ENCODE measurements at regions not wholly inside any gene's neighbourhood (a gene's known extent, or its start where the extent isn't known, plus 50 kb on each side); places are given as distances from the start of the nearest gene placed in this dataset.

DNA sequence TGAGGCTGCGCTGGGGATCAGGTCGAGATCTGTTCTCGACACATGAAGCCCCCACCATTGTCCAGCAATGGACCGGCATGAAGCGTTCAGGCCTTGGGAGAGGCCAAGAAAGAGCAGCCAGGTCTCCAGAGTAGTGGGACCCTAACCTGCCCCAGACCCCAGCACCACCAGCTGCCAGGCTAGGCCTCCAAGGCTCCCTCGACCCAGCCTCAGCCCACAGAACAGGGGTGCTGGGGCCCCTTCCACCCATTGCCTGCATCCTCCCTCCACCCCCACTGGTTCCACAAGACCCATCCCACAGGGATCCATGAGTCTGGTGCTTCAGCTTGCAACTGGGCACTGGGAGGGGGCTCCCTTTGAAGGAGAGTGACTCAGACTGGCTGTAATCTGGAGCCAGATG is 120.3 kb downstream of the TUBA3C start:
- Histone ChIP-seq H3K9ac (ENCODE audit: low read length) (no peak overlapping the region), H3K27ac (ENCODE audit: low read depth, low read length) (no peak overlapping the region), H3K36me3 (ENCODE audit: insufficient read depth, low read length) (no peaks in the 10 kb centered on the region), H3K27me3 (ENCODE audit: control insufficient read depth in 1 of 2, insufficient read depth in 2 of 2, low read length in 2 of 2) (no peaks in the 10 kb centered on the region), H3K4me3 (ENCODE audit: low read depth in 1 of 2, low read length in 2 of 2) (no peak overlapping the region), H3K4me1 (ENCODE audit: insufficient read depth, low read length) (no peaks in the 10 kb centered on the region), H3K9me3 (ENCODE audit: low read length) (no peaks in the 10 kb centered on the region)

DNA sequence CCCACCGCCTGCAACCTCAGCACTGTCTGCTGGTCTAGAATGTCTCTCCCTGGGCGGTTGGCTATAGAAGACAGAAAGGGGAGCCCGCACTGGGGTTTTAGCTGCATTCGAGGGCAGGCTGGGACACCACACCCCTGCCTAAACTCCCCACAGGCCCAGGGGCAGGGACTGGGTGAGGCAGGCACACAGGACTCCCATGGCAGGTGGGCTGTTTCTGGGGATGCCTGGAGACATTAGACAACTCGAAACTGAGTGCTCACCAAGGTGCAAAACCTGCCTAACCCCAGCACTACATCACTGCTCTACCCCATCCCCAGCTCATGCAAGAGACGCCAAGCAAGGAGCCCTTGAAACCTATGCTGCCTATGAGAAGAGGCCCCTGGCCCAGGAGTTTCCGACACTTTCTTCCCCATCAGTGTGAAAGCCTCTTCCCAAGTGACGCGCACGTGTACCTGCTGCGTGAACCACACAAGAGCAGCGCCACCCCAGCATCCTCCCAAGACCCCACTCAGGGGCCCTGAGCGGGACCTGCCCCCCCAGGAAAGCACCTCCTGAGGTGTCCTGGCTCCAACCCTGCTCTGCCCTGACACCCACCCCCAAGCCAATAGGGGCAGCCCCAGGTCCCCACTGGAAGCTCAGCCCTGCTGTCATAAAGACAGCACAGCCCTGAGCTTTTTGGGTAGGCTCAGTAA is 121.2 kb downstream of the TUBA3C start:
- H3K9me3 ChIP-seq (ENCODE audit: low read length), result no peaks in the 10 kb centered on the region
- no peaks in the 10 kb centered on the region for H3K4me1 ChIP-seq (ENCODE audit: insufficient read depth, low read length)
- no peak overlapping the region for H3K4me3 ChIP-seq (ENCODE audit: low read depth in 1 of 2, low read length in 2 of 2)
- H3K36me3 ChIP-seq (ENCODE audit: insufficient read depth, low read length), result no peaks in the 10 kb centered on the region
- no peaks in the 10 kb centered on the region for H3K27me3 ChIP-seq (ENCODE audit: control insufficient read depth in 1 of 2, insufficient read depth in 2 of 2, low read length in 2 of 2)
- H3K27ac ChIP-seq (ENCODE audit: low read depth, low read length), result no peak overlapping the region
- no peak overlapping the region for H3K9ac ChIP-seq (ENCODE audit: low read length)

DNA sequence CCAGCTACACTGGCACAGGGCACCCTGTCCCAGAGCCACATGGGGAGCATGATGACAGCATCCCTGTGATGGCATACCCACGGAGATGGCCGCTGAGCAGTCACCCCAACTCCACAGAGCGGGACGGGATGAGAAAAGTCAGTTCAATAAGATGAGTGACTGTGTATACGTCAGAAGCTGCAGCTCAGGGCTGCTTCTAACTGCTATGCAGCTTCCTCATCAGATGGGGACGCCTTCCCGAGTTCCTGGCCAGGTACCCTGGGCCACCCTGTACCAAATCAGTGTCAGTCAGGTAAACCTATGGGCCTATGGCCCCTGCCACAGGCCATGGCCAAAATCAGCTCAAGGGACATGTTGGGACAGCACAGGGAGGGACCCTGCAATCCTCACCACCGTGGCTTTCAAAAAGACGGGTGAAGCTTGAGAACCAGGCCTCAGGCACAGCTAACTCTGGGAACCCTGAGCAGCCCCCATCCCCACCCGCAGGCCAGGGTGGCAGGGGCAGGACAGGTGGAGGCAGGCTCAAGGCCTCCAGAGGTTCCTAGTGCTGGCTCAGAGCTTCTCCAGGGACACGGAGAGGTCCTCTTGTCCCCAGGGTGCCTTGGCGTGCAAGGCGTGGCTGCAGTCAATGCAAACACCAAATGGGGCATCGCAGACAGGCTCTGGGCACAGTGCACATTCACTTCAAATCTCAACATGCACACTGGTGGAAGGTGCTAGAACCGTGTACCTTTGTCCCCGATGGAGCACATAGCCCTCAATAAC is 122.4 kb downstream of the TUBA3C start:
- Histone ChIP-seq H3K4me1 (ENCODE audit: insufficient read depth, low read length) (no peaks in the 10 kb centered on the region), H3K9me3 (ENCODE audit: low read length) (no peaks in the 10 kb centered on the region), H3K27me3 (ENCODE audit: control insufficient read depth in 1 of 2, insufficient read depth in 2 of 2, low read length in 2 of 2) (no peaks in the 10 kb centered on the region), H3K4me3 (ENCODE audit: low read depth in 1 of 2, low read length in 2 of 2) (no peak overlapping the region), H3K9ac (ENCODE audit: low read length) (no peak overlapping the region), H3K36me3 (ENCODE audit: insufficient read depth, low read length) (no peaks in the 10 kb centered on the region), H3K27ac (ENCODE audit: low read depth, low read length) (no peak overlapping the region)

DNA sequence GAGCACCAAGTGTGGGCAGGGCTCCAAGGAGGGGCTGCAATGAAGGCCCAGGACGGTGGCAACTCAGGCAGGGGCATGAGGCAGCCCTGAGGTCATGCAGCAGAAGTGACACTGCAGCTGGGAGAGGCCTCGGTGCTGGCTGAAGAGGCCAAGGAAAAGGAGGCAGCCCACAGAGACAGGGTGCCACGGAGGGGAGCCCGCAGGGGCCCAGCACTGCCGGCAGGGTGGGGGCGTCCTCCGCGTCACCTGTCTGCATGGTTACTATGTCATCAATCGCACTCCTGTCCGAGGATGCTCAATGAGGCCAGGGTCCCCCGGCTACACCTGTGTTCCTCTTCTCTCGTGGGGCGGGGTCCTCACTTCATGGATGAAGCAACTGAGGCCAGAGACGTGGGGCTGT is 123.1 kb downstream of the TUBA3C start:
- H3K9ac ChIP-seq (ENCODE audit: low read length), result no peak overlapping the region
- H3K27ac ChIP-seq (ENCODE audit: low read depth, low read length), result no peak overlapping the region
- no peaks in the 10 kb centered on the region for H3K4me1 ChIP-seq (ENCODE audit: insufficient read depth, low read length)
- no peaks in the 10 kb centered on the region for H3K36me3 ChIP-seq (ENCODE audit: insufficient read depth, low read length)
- H3K27me3 ChIP-seq (ENCODE audit: control insufficient read depth in 1 of 2, insufficient read depth in 2 of 2, low read length in 2 of 2), result no peaks in the 10 kb centered on the region
- H3K9me3 ChIP-seq (ENCODE audit: low read length), result no peaks in the 10 kb centered on the region
- no peak overlapping the region for H3K4me3 ChIP-seq (ENCODE audit: low read depth in 1 of 2, low read length in 2 of 2)

DNA sequence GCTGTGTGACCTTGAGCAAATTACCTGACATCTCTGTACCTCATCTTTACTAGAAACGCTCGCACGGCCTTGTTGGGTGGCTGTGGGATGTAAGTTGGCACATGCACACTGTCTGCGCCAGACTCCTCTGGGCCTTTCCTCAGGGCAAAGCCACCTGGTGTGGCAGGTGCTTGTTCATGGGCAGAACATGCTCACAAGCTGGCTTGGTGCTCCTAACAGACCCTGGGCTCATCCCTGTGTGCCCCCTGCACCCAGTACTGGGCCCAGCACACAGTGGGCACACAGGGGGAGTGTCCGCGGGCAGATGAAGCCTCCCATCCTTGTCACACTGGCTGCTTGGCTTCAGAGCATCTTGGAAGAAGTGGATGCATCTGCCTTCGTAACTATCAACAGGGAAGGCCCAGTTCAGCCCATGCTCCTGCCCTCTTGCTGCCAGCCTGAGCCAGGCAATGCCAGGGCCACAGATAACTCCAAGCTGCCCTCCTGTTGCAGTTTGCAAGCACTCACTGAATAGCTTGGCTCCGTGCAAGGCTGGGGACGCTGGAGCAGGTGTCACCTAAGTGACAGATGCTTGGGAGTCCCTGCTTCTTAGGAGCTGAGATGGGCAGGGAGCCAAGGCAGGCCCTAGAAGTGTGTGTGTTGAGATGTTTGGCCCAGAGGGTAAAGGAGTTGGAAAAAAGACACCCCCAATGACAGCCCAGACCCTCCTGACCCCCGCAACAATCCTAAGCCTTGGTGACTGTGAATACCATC is 123.9 kb downstream of the TUBA3C start:
- H3K27ac ChIP-seq (ENCODE audit: low read depth, low read length), result no peak overlapping the region
- H3K36me3 ChIP-seq (ENCODE audit: insufficient read depth, low read length), result no peaks in the 10 kb centered on the region
- H3K4me3 ChIP-seq (ENCODE audit: low read depth in 1 of 2, low read length in 2 of 2), result no peak overlapping the region
- H3K27me3 ChIP-seq (ENCODE audit: control insufficient read depth in 1 of 2, insufficient read depth in 2 of 2, low read length in 2 of 2), result no peaks in the 10 kb centered on the region
- no peak overlapping the region for H3K9ac ChIP-seq (ENCODE audit: low read length)
- no peaks in the 10 kb centered on the region for H3K9me3 ChIP-seq (ENCODE audit: low read length)
- no peaks in the 10 kb centered on the region for H3K4me1 ChIP-seq (ENCODE audit: insufficient read depth, low read length)

DNA sequence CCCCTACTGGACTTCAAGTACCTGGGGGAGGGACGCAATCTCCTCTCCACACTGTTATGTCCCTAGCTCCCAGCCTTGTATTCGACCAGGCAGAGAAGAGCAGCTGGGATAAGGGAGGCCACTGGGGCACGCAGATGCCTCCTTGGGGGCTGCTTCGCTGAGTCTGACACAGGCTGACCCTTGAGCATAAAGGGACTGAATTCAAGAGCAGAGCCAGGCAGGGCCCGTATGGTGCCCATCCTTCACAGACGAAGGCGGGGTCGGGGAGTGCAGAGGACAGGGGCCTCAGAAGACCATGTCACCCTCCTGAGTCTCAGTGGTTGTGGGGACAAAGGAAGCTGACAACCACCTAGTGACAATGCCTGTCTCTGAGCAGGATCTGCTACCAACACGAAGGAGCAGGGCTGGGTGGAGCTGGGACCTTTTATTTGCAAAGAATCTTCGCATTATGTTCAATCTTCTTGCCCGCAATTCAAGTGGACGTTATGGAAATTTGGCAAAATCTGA is 124.6 kb downstream of the TUBA3C start:
- Histone ChIP-seq H3K4me1 (ENCODE audit: insufficient read depth, low read length) (no peaks in the 10 kb centered on the region), H3K36me3 (ENCODE audit: insufficient read depth, low read length) (no peaks in the 10 kb centered on the region), H3K27ac (ENCODE audit: low read depth, low read length) (no peak overlapping the region), H3K9ac (ENCODE audit: low read length) (no peak overlapping the region), H3K27me3 (ENCODE audit: control insufficient read depth in 1 of 2, insufficient read depth in 2 of 2, low read length in 2 of 2) (no peaks in the 10 kb centered on the region), H3K4me3 (ENCODE audit: low read depth in 1 of 2, low read length in 2 of 2) (no peak overlapping the region), H3K9me3 (ENCODE audit: low read length) (no peaks in the 10 kb centered on the region)

DNA sequence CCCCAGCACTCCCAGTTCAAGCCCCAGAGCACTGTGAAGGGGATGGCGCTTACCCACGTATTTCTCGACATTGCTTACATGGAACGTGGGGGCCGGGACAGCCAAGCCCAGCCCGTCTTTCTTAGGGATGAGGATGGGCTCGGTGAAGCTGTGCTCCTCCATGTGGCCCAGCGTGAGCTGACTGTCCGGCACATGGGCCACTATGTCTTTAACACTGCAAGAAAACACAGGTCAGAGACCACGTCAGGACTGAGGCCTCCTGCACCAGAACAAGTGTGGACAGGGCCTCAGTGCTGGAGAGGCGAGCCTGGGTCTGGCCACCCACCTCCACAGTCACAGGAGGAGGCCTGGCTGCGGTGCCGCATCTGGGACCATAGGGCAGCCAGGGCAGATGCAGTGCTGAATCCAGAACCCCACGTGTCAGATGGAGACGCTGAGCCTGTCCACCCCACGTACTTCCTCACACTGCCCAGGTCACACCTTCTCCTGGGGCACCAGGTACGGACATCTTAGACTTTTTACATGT is 125.2 kb downstream of the TUBA3C start:
- H3K27ac ChIP-seq (ENCODE audit: low read depth, low read length), result no peak overlapping the region
- no peak overlapping the region for H3K9ac ChIP-seq (ENCODE audit: low read length)
- H3K27me3 ChIP-seq (ENCODE audit: control insufficient read depth in 1 of 2, insufficient read depth in 2 of 2, low read length in 2 of 2), result no peaks in the 10 kb centered on the region
- H3K4me3 ChIP-seq (ENCODE audit: low read depth in 1 of 2, low read length in 2 of 2), result no peak overlapping the region
- no peaks in the 10 kb centered on the region for H3K36me3 ChIP-seq (ENCODE audit: insufficient read depth, low read length)
- H3K9me3 ChIP-seq (ENCODE audit: low read length), result no peaks in the 10 kb centered on the region
- no peaks in the 10 kb centered on the region for H3K4me1 ChIP-seq (ENCODE audit: insufficient read depth, low read length)

DNA sequence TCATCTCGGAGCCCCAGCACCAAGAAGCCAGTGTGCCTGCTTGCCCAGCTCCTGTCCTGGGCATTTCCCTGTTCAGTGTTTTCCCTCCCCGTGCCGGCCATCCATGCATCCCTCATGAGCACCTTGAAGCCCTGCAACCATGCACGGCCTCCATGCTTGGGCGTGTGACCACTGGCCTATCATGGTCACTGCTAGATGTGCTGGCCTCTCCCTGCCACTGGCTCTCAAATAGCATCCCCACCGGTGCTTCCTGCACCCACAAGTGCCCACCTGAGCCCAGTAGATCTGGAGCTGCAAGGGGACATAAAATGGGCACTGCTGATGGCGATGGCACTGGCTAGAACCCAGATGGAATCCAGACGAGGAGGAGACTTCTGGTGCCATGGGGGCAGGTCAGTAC is 126.0 kb downstream of the TUBA3C start:
- no peak overlapping the region for H3K9ac ChIP-seq (ENCODE audit: low read length)
- no peaks in the 10 kb centered on the region for H3K27me3 ChIP-seq (ENCODE audit: control insufficient read depth in 1 of 2, insufficient read depth in 2 of 2, low read length in 2 of 2)
- no peaks in the 10 kb centered on the region for H3K9me3 ChIP-seq (ENCODE audit: low read length)
- H3K36me3 ChIP-seq (ENCODE audit: insufficient read depth, low read length), result no peaks in the 10 kb centered on the region
- H3K4me3 ChIP-seq (ENCODE audit: low read depth in 1 of 2, low read length in 2 of 2), result no peak overlapping the region
- H3K4me1 ChIP-seq (ENCODE audit: insufficient read depth, low read length), result no peaks in the 10 kb centered on the region
- no peak overlapping the region for H3K27ac ChIP-seq (ENCODE audit: low read depth, low read length)

DNA sequence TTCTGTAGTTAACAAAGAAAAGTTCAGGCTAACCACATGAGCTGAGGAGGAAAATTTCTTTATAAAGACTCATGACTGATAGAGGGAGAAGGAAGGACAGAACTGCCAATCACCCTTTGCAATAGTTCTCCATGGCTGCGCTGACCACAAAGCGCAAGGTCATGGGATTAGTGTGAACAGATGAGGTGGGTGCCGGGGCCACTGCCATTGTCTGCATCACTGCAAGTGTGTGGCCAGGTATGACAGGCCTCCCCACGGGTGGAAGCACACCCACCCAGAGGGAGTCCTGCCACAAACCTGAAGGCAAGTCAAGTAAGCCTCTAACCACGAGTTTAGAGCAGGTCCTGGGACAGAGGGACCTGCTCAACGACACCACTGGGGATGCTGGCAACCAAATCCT is 128.1 kb downstream of the TUBA3C start:
- no peaks in the 10 kb centered on the region for H3K27me3 ChIP-seq (ENCODE audit: control insufficient read depth in 1 of 2, insufficient read depth in 2 of 2, low read length in 2 of 2)
- H3K4me1 ChIP-seq (ENCODE audit: insufficient read depth, low read length), result no peaks in the 10 kb centered on the region
- no peak overlapping the region for H3K9ac ChIP-seq (ENCODE audit: low read length)
- no peaks in the 10 kb centered on the region for H3K36me3 ChIP-seq (ENCODE audit: insufficient read depth, low read length)
- H3K27ac ChIP-seq (ENCODE audit: low read depth, low read length), result no peak overlapping the region
- H3K4me3 ChIP-seq (ENCODE audit: low read depth in 1 of 2, low read length in 2 of 2), result no peak overlapping the region
- H3K9me3 ChIP-seq (ENCODE audit: low read length), result no peaks in the 10 kb centered on the region

DNA sequence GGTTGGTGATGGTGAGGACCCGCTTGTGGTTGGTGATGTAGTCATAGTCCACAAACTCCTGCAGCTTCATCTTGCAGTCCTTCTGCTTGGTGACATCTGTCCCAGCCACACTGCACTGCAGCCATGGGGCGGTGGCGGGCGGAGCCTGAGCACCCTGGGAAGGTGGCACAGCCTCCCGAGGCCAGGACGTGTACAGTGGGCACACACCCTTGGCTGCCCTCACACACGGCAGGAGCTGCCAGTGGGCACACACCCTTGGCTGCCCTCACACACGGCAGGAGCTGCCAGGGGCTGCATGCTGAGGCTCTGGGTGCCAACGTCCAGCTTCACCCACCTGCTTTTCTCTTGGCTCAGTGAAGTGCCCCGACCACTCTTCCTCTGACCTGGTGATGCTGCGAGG is 128.7 kb downstream of the TUBA3C start:
- Histone ChIP-seq H3K9me3 (ENCODE audit: low read length) (no peaks in the 10 kb centered on the region), H3K27me3 (ENCODE audit: control insufficient read depth in 1 of 2, insufficient read depth in 2 of 2, low read length in 2 of 2) (no peaks in the 10 kb centered on the region), H3K4me1 (ENCODE audit: insufficient read depth, low read length) (no peaks in the 10 kb centered on the region), H3K27ac (ENCODE audit: low read depth, low read length) (no peak overlapping the region), H3K4me3 (ENCODE audit: low read depth in 1 of 2, low read length in 2 of 2) (no peak overlapping the region), H3K9ac (ENCODE audit: low read length) (no peak overlapping the region), H3K36me3 (ENCODE audit: insufficient read depth, low read length) (no peaks in the 10 kb centered on the region)

DNA sequence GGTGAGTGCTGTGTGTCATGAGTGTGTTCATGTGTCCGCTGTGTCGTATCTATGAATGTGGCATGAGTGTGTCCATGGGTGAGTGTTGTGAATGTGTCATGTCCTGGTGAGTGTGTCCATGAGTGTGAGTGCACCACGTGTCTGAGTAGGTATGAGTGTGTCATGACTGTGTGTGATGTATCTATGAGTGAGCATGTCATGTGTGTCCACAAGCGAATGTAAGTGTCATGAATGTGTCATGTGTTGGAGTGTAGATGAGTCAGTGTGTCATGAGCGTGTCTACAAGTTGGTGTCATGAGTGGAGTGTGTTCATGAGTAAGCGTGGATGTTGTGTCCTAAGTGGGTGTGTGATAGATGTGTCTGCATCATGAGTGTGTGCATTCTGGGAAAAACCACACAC is 129.4 kb downstream of the TUBA3C start:
- Histone ChIP-seq H3K4me1 (ENCODE audit: insufficient read depth, low read length) (no peaks in the 10 kb centered on the region), H3K9ac (ENCODE audit: low read length) (no peak overlapping the region), H3K9me3 (ENCODE audit: low read length) (no peaks in the 10 kb centered on the region), H3K36me3 (ENCODE audit: insufficient read depth, low read length) (no peaks in the 10 kb centered on the region), H3K27me3 (ENCODE audit: control insufficient read depth in 1 of 2, insufficient read depth in 2 of 2, low read length in 2 of 2) (no peaks in the 10 kb centered on the region), H3K4me3 (ENCODE audit: low read depth in 1 of 2, low read length in 2 of 2) (no peak overlapping the region), H3K27ac (ENCODE audit: low read depth, low read length) (no peak overlapping the region)
